ENCODE measurements at regions not wholly inside any gene's neighbourhood (a gene's known extent, or its start where the extent isn't known, plus 50 kb on each side); places are given as distances from the start of the nearest gene placed in this dataset.

- Mint-ChIP-seq H3K27ac (no peak overlapping the region), H3K9me3 (peaks cover 0 to 13% (median 9%) of the 10 kb centered on the region in 7 donors)
These were observed 183.3 kb upstream of the LRP1B start for GRCh38 chr2:142314164-142314563.

GRCh38 chr2:142310530-142310929 lies 179.7 kb upstream of the LRP1B start:
- Histone ChIP-seq H3K9ac (ENCODE audit: insufficient read depth, low read length, poor library complexity, severe bottlenecking) (no peak overlapping the region), H3K27me3 (ENCODE audit: control insufficient read depth in 2 of 2, insufficient read depth in 2 of 2, low read length in 2 of 2) (no peaks in the 10 kb centered on the region), H3K79me2 (ENCODE audit: insufficient read depth, low read length) (no peaks in the 10 kb centered on the region), H3K4me3 (replicated peaks in 1 of 3; ENCODE audit: low read depth in 2 of 3, low read length in 3 of 3) (no peak overlapping the region), H4K20me1 (ENCODE audit: insufficient read depth, low read length) (no peaks in the 10 kb centered on the region), H3K4me1 (ENCODE audit: control insufficient read depth in 1 of 2, insufficient read depth in 2 of 2, low read length in 2 of 2) (no peaks in the 10 kb centered on the region), H3K27ac (ENCODE audit: low read depth in 1 of 2, low read length in 2 of 2) (no peak overlapping the region), H3K36me3 (replicated peaks in 1 of 2; ENCODE audit: control insufficient read depth in 1 of 2, insufficient read depth in 2 of 2, low read length in 2 of 2) (no peaks in the 10 kb centered on the region), H3K9me3 (replicated peaks in 1 of 2; ENCODE audit: control insufficient read depth in 1 of 2, insufficient read depth in 1 of 2, low read length in 2 of 2) (peaks cover 8 to 13% of the 10 kb centered on the region in 2 donors), H3K4me2 (replicated peaks; ENCODE audit: extremely low read depth, low read length, poor library complexity, severe bottlenecking) (no peak overlapping the region), H2AFZ (ENCODE audit: insufficient read depth, low read depth, low read length, poor library complexity, severe bottlenecking) (no peak overlapping the region)
- DNase-seq = no peak
- intact Hi-C loops (cut with micrococcal nuclease) = no loop called here
- TF ChIP-seq, protein P1, sequence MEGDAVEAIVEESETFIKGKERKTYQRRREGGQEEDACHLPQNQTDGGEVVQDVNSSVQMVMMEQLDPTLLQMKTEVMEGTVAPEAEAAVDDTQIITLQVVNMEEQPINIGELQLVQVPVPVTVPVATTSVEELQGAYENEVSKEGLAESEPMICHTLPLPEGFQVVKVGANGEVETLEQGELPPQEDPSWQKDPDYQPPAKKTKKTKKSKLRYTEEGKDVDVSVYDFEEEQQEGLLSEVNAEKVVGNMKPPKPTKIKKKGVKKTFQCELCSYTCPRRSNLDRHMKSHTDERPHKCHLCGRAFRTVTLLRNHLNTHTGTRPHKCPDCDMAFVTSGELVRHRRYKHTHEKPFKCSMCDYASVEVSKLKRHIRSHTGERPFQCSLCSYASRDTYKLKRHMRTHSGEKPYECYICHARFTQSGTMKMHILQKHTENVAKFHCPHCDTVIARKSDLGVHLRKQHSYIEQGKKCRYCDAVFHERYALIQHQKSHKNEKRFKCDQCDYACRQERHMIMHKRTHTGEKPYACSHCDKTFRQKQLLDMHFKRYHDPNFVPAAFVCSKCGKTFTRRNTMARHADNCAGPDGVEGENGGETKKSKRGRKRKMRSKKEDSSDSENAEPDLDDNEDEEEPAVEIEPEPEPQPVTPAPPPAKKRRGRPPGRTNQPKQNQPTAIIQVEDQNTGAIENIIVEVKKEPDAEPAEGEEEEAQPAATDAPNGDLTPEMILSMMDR (IDR thresholded peaks at IDR 0.05) = no peak
- H3K4me3 Mint-ChIP-seq = no peak overlapping the region
- peaks cover 0 to 13% (median 9%) of the 10 kb centered on the region in 7 donors for H3K9me3 Mint-ChIP-seq
- H3K36me3 Mint-ChIP-seq = no peaks in the 10 kb centered on the region
- H3K4me1 Mint-ChIP-seq = no peaks in the 10 kb centered on the region
- H3K27ac Mint-ChIP-seq = no peak overlapping the region
- no peaks in the 10 kb centered on the region for H3K27me3 Mint-ChIP-seq (ENCODE audit: low read depth in 3 of 3)

More at GRCh38 chr2:142314164-142314563, 183.3 kb upstream of the LRP1B start:
- intact Hi-C loops (cut with micrococcal nuclease) = no loop called here
- no peak for DNase-seq
- H3K79me2 ChIP-seq (ENCODE audit: insufficient read depth, low read length) = no peaks in the 10 kb centered on the region
- no peaks in the 10 kb centered on the region for H4K20me1 ChIP-seq (ENCODE audit: insufficient read depth, low read length)
- H3K4me1 Mint-ChIP-seq = no peaks in the 10 kb centered on the region
- H2AFZ ChIP-seq (ENCODE audit: insufficient read depth, low read depth, low read length, poor library complexity, severe bottlenecking) = no peak overlapping the region
- no peak overlapping the region for H3K27ac ChIP-seq (ENCODE audit: low read depth in 1 of 2, low read length in 2 of 2)
- H3K9me3 ChIP-seq (replicated peaks in 1 of 2; ENCODE audit: control insufficient read depth in 1 of 2, insufficient read depth in 1 of 2, low read length in 2 of 2) = peaks cover 8 to 13% of the 10 kb centered on the region in 2 donors
- no peaks in the 10 kb centered on the region for H3K36me3 Mint-ChIP-seq
- no peaks in the 10 kb centered on the region for H3K4me1 ChIP-seq (ENCODE audit: control insufficient read depth in 1 of 2, insufficient read depth in 2 of 2, low read length in 2 of 2)
- no peak overlapping the region for H3K4me3 Mint-ChIP-seq
- WGBS (ENCODE audit: insufficient coverage) = no CpG with 5 or more reads among the region's 2 CpGs
- no peaks in the 10 kb centered on the region for H3K27me3 ChIP-seq (ENCODE audit: control insufficient read depth in 2 of 2, insufficient read depth in 2 of 2, low read length in 2 of 2)
- H3K27me3 Mint-ChIP-seq (ENCODE audit: low read depth in 3 of 3) = no peaks in the 10 kb centered on the region
- no peak overlapping the region for H3K4me2 ChIP-seq (replicated peaks; ENCODE audit: extremely low read depth, low read length, poor library complexity, severe bottlenecking)
- no peak overlapping the region for H3K9ac ChIP-seq (ENCODE audit: insufficient read depth, low read length, poor library complexity, severe bottlenecking)
- no peaks in the 10 kb centered on the region for H3K36me3 ChIP-seq (replicated peaks in 1 of 2; ENCODE audit: control insufficient read depth in 1 of 2, insufficient read depth in 2 of 2, low read length in 2 of 2)
- no peak overlapping the region for H3K4me3 ChIP-seq (replicated peaks in 1 of 3; ENCODE audit: low read depth in 2 of 3, low read length in 3 of 3)
- TF ChIP-seq, protein P1 (IDR thresholded peaks at IDR 0.05) = no peak
